SH-SY5Y (cell line): ENCODE measurements at regions not wholly inside any gene's neighbourhood (a gene's known extent, or its start where the extent isn't known, plus 50 kb on each side); places are given as distances from the start of the nearest gene placed in this dataset.

Experiments used
- GATA2 ChIP-seq: IDR thresholded peaks from 2 replicates; pipeline ENCODE4 v1.6.1; 2011; ENCODE audit warnings: mild to moderate bottlenecking, low read depth, low read length
- GATA3 ChIP-seq: IDR thresholded peaks from 2 replicates; pipeline ENCODE4 v1.6.1; 2011; ENCODE audit warnings: low read depth, mild to moderate bottlenecking, low read length, moderate library complexity

GRCh38 chr19:32200312-32201038, 144.9 kb upstream of the ZNF507 start:
- TF ChIP-seq GATA2 = no peak
- no peak for TF ChIP-seq GATA3
